ENCODE measurements at regions not wholly inside any gene's neighbourhood (a gene's known extent, or its start where the extent isn't known, plus 50 kb on each side); places are given as distances from the start of the nearest gene placed in this dataset.

DNA sequence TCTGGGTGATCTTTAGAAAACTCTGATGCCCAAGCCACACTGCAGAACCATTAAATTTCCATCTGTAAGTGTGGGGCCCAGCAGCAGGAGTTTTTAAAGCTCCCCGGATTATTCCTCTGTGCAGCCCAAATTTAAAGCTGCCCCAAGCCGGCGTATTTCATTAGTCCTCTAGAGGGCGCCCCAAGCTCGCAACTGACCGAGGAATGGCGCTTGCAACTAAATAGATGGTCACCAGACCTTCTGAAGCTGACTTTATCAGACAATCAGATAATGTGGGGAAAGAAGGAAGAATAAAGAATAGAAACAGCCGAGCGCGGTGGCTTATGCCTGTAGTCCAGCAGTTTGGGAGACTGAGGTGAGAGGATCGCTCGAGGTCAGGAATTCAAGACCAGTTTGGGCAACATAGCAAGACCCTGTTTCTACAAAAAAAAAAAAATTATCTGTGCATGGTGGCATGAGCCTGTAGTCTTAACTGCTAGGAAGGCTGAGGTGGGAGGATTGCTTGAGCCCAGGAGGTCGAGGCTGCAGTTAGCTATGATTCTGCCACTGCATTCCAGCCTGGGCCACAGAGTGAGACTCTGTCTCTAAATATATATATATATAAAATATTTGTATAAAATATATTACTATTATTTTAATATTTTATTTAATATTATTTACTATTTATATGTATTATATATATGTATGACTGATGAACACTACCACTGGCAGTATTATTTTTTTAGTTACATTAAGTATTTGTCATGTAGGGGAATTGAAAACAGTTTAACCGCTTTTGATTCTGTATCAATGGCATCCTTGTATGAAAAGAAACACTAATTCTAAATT is 56.0 kb downstream of the OTOR start:
- Histone ChIP-seq H3K4me2 (ENCODE audit: control insufficient read depth, extremely low read depth, insufficient read depth, low read depth, low read length) (no peak overlapping the region), H3K9ac (ENCODE audit: control insufficient read depth, extremely low read depth, insufficient read depth, low read length) (no peak overlapping the region), H3K9me3 (ENCODE audit: control insufficient read depth, low read depth, low read length) (no peaks in the 10 kb centered on the region), H3K27ac (ENCODE audit: control insufficient read depth, insufficient read depth, low read length) (no peak overlapping the region), H3K4me1 (ENCODE audit: control insufficient read depth, extremely low read depth, insufficient read depth, low read length) (no peaks in the 10 kb centered on the region), H3K27me3 (ENCODE audit: control insufficient read depth, extremely low read depth, insufficient read depth, low read length) (peaks cover 8% of the 10 kb centered on the region), H3K79me2 (ENCODE audit: control insufficient read depth, insufficient read depth, low read length) (no peaks in the 10 kb centered on the region), H3K4me3 (ENCODE audit: control insufficient read depth in 2 of 3, extremely low read depth in 1 of 3, insufficient read depth in 2 of 3, low read depth in 1 of 3, low read length in 3 of 3) (no peak overlapping the region), H2AFZ (ENCODE audit: control insufficient read depth, low read length) (no peak overlapping the region), H4K20me1 (ENCODE audit: control insufficient read depth, extremely low read depth, insufficient read depth, low read length) (no peaks in the 10 kb centered on the region), H3K9me1 (ENCODE audit: control insufficient read depth, extremely low read depth, insufficient read depth, low read length) (no peaks in the 10 kb centered on the region), H3K36me3 (ENCODE audit: control insufficient read depth in 2 of 2, extremely low read depth in 1 of 2, insufficient read depth in 2 of 2, low read length in 2 of 2) (no peaks in the 10 kb centered on the region)
- dilution Hi-C loops (cut with MboI; ENCODE audit: extremely low pct_ligation_motif_present, low sequenced_read_pairs): loop anchor here (25.0 kb wide), 1 partner anchor 633 kb away; no protein-coding TSS in a partner anchor
- DNase-seq (ENCODE audit: low read depth, low spot score) (no peak), FAIRE-seq (no peak)
- TF ChIP-seq CTCF (optimal IDR thresholded peaks at IDR 0.05 in 1 of 3, IDR thresholded peaks at IDR 0.05 in 1 of 3, conservative IDR thresholded peaks at IDR 0.05 in 1 of 3; ENCODE audit: extremely low read depth in 1 of 3, insufficient read depth in 2 of 3, low read length in 3 of 3) (peak; percentile 69 to 84 (median 82)), EZH2 (IDR thresholded peaks at IDR 0.05; ENCODE audit: low read length) (no peak)

DNA sequence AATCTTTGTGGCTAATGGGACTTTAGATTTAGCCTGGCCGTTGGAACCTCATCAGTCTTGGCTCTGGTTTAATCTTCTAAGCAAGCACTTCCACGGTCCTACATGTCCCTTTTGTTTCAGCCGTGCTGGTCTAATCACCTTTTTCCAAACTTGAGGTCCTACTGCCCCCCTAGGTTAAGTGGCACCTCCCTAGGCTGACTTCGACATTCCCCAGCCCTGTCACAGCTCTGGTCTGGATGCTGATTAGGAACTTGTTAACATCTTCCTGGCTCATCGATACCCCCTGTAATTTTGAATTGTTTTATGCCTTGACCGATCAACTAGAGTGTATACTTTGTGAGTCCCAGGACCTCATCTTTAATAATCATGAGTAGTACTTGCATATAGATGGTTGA is 56.6 kb downstream of the OTOR start:
- FAIRE-seq (no peak), DNase-seq (ENCODE audit: low read depth, low spot score) (no peak)
- H4K20me1 ChIP-seq (ENCODE audit: control insufficient read depth, extremely low read depth, insufficient read depth, low read length): no peaks in the 10 kb centered on the region
- H3K27ac ChIP-seq (ENCODE audit: control insufficient read depth, insufficient read depth, low read length): no peak overlapping the region
- no peak overlapping the region for H3K4me2 ChIP-seq (ENCODE audit: control insufficient read depth, extremely low read depth, insufficient read depth, low read depth, low read length)
- H3K4me3 ChIP-seq (ENCODE audit: control insufficient read depth in 2 of 3, extremely low read depth in 1 of 3, insufficient read depth in 2 of 3, low read depth in 1 of 3, low read length in 3 of 3): no peak overlapping the region
- dilution Hi-C loops (cut with MboI; ENCODE audit: extremely low pct_ligation_motif_present, low sequenced_read_pairs): loop anchor here (25.0 kb wide), 1 partner anchor 633 kb away; no protein-coding TSS in a partner anchor
- no peaks in the 10 kb centered on the region for H3K4me1 ChIP-seq (ENCODE audit: control insufficient read depth, extremely low read depth, insufficient read depth, low read length)
- H3K9ac ChIP-seq (ENCODE audit: control insufficient read depth, extremely low read depth, insufficient read depth, low read length): no peak overlapping the region
- peaks cover 8% of the 10 kb centered on the region for H3K27me3 ChIP-seq (ENCODE audit: control insufficient read depth, extremely low read depth, insufficient read depth, low read length)
- H3K9me1 ChIP-seq (ENCODE audit: control insufficient read depth, extremely low read depth, insufficient read depth, low read length): no peaks in the 10 kb centered on the region
- H2AFZ ChIP-seq (ENCODE audit: control insufficient read depth, low read length): no peak overlapping the region
- no peaks in the 10 kb centered on the region for H3K36me3 ChIP-seq (ENCODE audit: control insufficient read depth in 2 of 2, extremely low read depth in 1 of 2, insufficient read depth in 2 of 2, low read length in 2 of 2)
- H3K9me3 ChIP-seq (ENCODE audit: control insufficient read depth, low read depth, low read length): no peaks in the 10 kb centered on the region
- no peak for TF ChIP-seq CTCF (optimal IDR thresholded peaks at IDR 0.05 in 1 of 3, IDR thresholded peaks at IDR 0.05 in 1 of 3, conservative IDR thresholded peaks at IDR 0.05 in 1 of 3; ENCODE audit: extremely low read depth in 1 of 3, insufficient read depth in 2 of 3, low read length in 3 of 3)
- no peak for TF ChIP-seq EZH2 (IDR thresholded peaks at IDR 0.05; ENCODE audit: low read length)
- H3K79me2 ChIP-seq (ENCODE audit: control insufficient read depth, insufficient read depth, low read length): no peaks in the 10 kb centered on the region

Data from keratinocyte (primary cell).